Left lung (tissue), 4 donors: ENCODE measurements at regions not wholly inside any gene's neighbourhood (a gene's known extent, or its start where the extent isn't known, plus 50 kb on each side); places are given as distances from the start of the nearest gene placed in this dataset.
A peak's percentile ranks its signal among the peaks of the same experiment; 100 is the strongest.

Experiments
- ATAC-seq: fragments of 200-7000 bp; cut with Tn5 transposase; one replicate; pipeline ENCODE4 v1.9.1; 2020; ENCODE audit warnings: moderate library complexity
- DNase-seq, 4 donors: peaks; one replicate each; pipeline ENCODE4 v3.0.0-alpha.2; 2013 to 2020
- H3K27ac ChIP-seq, 2 donors: fragments of 200-600 bp; sonication (generic) in 1 of 2; one replicate each; pipeline versions ENCODE4 v1.5.0 to v1.8.0; 2020 to 2021
- H3K27me3 ChIP-seq, 2 donors: fragments of 200-600 bp; sonication (generic) in 1 of 2; one replicate each; pipeline versions ENCODE4 v1.5.0 to v1.8.0; 2020 to 2021
- H3K36me3 ChIP-seq, 2 donors: fragments of 200-600 bp; sonication (generic) in 1 of 2; one replicate each; pipeline versions ENCODE4 v1.5.0 to v1.8.0; 2020 to 2021
- H3K4me1 ChIP-seq, 2 donors: fragments of 200-600 bp; one replicate each; pipeline ENCODE4 v1.8.0; 2021
- H3K4me3 ChIP-seq, 2 donors: fragments of 200-600 bp; sonication (generic) in 1 of 2; one replicate each; pipeline versions ENCODE4 v1.5.0 to v1.8.0; 2020 to 2021; ENCODE audit warnings: mild to moderate bottlenecking in 1 of 2
- H3K9me3 ChIP-seq, 2 donors: fragments of 200-600 bp; sonication (generic) in 1 of 2; one replicate each; pipeline versions ENCODE4 v1.5.0 to v1.8.0; 2020 to 2021
- CTCF ChIP-seq, 2 donors: fragments of 200-600 bp; sonication (generic) in 1 of 2; IDR thresholded peaks; one replicate each; pipeline versions ENCODE4 v1.5.0 to v1.8.0; 2021; ENCODE audit warnings: antibody characterized with exemption in 2 of 2
- intact Hi-C, 2 donors: fragments of 100-400 bp; cut with DNase I; formaldehyde crosslinking; loops; one replicate each; pipeline versions ENCODE4 v1.11.2 to v1.14.2; 2022
- donor health status: DM: no; HTN: yes; CAD: no.
- donor health status: DM: no; HTN: no; CAD: no.

GRCh38 chr6:165999279-165999678 is 168.4 kb downstream of the TBXT start:
- no peak overlapping the region for H3K4me3 ChIP-seq
- TF ChIP-seq CTCF (IDR thresholded peaks at IDR 0.05): no peak
- H3K27ac ChIP-seq: no peak overlapping the region
- H3K27me3 ChIP-seq: peaks cover 0 to 17% of the 10 kb centered on the region in 2 donors
- ATAC-seq (no peak), DNase-seq (no peak)
- no peaks in the 10 kb centered on the region for H3K9me3 ChIP-seq
- H3K36me3 ChIP-seq: no peaks in the 10 kb centered on the region
- intact Hi-C loops: no loop called here
- no peaks in the 10 kb centered on the region for H3K4me1 ChIP-seq

GRCh38 chr6:165998072-165998471 is 169.6 kb downstream of the TBXT start:
- no peaks in the 10 kb centered on the region for H3K9me3 ChIP-seq
- DNase-seq (no peak), ATAC-seq (no peak)
- H3K4me3 ChIP-seq: no peak overlapping the region
- H3K27ac ChIP-seq: no peak overlapping the region
- no peak for TF ChIP-seq CTCF (IDR thresholded peaks at IDR 0.05)
- intact Hi-C loops: no loop called here
- peaks cover 0 to 17% of the 10 kb centered on the region in 2 donors for H3K27me3 ChIP-seq
- no peaks in the 10 kb centered on the region for H3K36me3 ChIP-seq
- H3K4me1 ChIP-seq: no peaks in the 10 kb centered on the region

- peaks cover 22 to 55% of the 10 kb centered on the region in 2 donors for H3K27me3 ChIP-seq
- H3K36me3 ChIP-seq: no peaks in the 10 kb centered on the region
- no peak for ATAC-seq
- H3K9me3 ChIP-seq: no peaks in the 10 kb centered on the region
- no peaks in the 10 kb centered on the region for H3K4me1 ChIP-seq
- no peak overlapping the region for H3K4me3 ChIP-seq
- intact Hi-C loops: no loop called here
- no peak for DNase-seq
- no peak overlapping the region for H3K27ac ChIP-seq
- TF ChIP-seq CTCF (IDR thresholded peaks at IDR 0.05): no peak
Observed at GRCh38 chr6:165991341-165991740, 176.3 kb downstream of the TBXT start.

- Histone ChIP-seq H3K4me3 (no peak overlapping the region), H3K27ac (no peak overlapping the region), H3K9me3 (no peaks in the 10 kb centered on the region), H3K4me1 (no peaks in the 10 kb centered on the region), H3K36me3 (no peaks in the 10 kb centered on the region), H3K27me3 (peaks cover 22 to 67% of the 10 kb centered on the region in 2 donors)
- TF ChIP-seq CTCF (IDR thresholded peaks at IDR 0.05): no peak
- intact Hi-C loops: no loop called here
- ATAC-seq (no peak), DNase-seq (no peak)
Observed at GRCh38 chr6:165990216-165990615, 177.4 kb downstream of the TBXT start.

- peak; percentile 9 for ATAC-seq
- H3K9me3 ChIP-seq: no peaks in the 10 kb centered on the region
- no peaks in the 10 kb centered on the region for H3K36me3 ChIP-seq
- H3K27me3 ChIP-seq: peaks cover 22 to 74% of the 10 kb centered on the region in 2 donors
- DNase-seq: no peak
- no peaks in the 10 kb centered on the region for H3K4me1 ChIP-seq
- no peak overlapping the region for H3K27ac ChIP-seq
- intact Hi-C loops: no loop called here
- no peak for TF ChIP-seq CTCF (IDR thresholded peaks at IDR 0.05)
- H3K4me3 ChIP-seq: no peak overlapping the region
Observed at GRCh38 chr6:165988757-165989456, 178.7 kb downstream of the TBXT start.
